ENCODE measurements at regions not wholly inside any gene's neighbourhood (a gene's known extent, or its start where the extent isn't known, plus 50 kb on each side); places are given as distances from the start of the nearest gene placed in this dataset.
A peak's percentile ranks its signal among the peaks of the same experiment; 100 is the strongest.

DNA sequence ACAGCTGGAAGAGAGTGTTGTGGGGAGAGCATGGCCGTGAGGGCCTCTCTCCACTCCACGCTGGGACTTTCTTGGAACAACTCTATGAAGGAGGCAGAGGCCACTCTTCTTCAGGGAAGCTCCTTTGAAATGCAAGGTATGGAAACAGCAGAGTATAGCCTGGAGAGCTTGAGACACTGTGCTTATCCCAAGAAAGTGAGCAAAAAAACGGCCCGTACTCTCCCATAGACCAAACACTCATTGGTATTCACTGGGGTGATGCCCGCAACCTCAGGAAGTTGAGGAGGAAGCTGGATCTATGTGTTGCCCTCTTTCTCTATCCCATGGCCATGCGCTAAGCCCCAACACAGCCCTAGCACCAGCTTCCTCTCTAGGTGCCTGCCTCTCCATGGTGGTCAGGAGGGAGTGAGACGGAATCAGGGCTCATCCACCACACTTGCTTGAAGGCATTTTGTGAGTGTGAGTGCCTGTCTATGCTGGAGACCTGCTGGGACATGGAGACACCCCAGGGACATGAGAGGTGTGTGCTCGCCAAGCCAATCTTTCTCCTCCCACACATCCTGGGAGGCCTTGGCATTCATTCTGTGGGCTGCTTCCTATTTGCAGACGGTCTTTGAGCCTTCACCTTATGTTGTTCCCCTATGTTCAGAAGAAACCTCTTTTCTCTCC is 616.6 kb downstream of the IRX1 start:
- Histone ChIP-seq H3K36me3 (no peaks in the 10 kb centered on the region), H3K9me3 (replicated peaks in 1 of 11) (peaks cover 0 to 10% (median 0%) of the 10 kb centered on the region in 11 experiments; a peak in 7 of 22 replicates), H3K9ac (no peak overlapping the region), H3K27ac (no peak overlapping the region), H3K4me1 (no peaks in the 10 kb centered on the region), H3K4me2 (no peak overlapping the region), H3K27me3 (no peaks in the 10 kb centered on the region), H4K20me1 (no peaks in the 10 kb centered on the region), H3K4me3 (no peak overlapping the region)
- no peak for TF ChIP-seq Cebpa-rat (IDR thresholded peaks at IDR 0.05)

DNA sequence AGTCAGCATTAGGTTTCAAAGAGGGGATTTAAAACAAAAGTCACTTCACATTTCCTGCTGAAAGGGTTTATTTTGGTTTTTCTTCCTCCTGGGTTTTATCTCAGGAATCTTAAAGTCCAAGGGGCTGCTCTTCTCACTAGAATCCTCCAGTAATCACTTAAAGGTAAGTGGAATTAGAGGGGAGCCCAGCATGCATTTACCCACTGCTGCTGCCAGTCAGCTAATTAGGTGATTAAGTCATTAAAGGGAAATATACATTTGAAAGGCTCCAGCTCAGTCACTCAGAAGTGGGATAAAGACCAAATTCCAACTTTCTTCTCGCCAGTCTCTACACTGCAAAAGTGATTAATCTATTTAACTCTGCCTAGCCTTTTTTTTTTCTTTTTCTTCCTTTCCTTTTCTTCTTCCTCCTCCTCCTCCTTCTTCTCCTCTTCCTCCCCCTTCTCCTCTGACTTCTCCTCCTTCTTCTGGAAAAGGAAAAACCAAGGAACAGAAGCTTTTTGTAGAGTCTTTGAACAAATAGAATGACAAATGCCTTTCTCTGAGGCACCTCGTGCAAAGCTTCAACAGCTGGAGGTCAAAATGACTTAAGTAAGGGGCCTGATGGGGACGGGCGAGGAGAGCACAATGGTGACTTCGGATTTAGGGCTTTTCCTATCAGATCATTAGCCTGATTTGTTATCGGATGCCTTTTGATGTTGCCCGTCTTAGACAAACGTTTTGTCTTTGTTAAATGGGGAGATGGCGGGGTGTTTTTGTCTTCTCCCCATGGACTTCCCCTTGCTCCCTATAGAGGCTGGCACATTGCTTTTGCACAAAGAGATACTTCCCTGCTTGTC is 617.6 kb downstream of the IRX1 start:
- H3K36me3 ChIP-seq: no peaks in the 10 kb centered on the region
- no peaks in the 10 kb centered on the region for H3K27me3 ChIP-seq
- H3K4me2 ChIP-seq: no peak overlapping the region
- no peak overlapping the region for H3K4me3 ChIP-seq
- no peak for TF ChIP-seq Cebpa-rat (IDR thresholded peaks at IDR 0.05)
- H3K9me3 ChIP-seq (replicated peaks in 1 of 11): peaks cover 0 to 1% (median 0%) of the 10 kb centered on the region in 11 experiments; a peak in 2 of 22 replicates
- no peaks in the 10 kb centered on the region for H4K20me1 ChIP-seq
- H3K9ac ChIP-seq: no peak overlapping the region
- H3K4me1 ChIP-seq: no peaks in the 10 kb centered on the region
- no peak overlapping the region for H3K27ac ChIP-seq

DNA sequence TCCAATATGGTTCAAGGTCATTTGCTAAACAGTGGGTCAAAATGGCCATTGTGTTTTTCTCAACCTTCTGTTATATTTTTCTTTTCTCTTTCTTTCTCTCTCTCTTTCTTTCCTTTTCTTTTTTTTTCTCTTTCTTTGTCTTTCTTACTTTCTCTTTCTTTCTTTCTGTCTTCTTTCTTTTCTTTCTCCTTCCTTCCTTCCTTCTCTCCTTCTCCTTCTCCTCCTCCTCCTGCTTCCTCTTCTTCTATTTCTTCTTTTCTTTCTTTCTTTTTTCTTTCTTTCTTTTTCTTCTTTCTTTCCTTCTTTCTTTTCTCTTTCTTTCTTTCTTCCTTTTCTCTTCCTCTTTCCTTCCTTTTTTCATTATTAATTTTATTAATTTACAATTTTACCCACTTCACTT is 619.5 kb downstream of the IRX1 start:
- Histone ChIP-seq H4K20me1 (no peaks in the 10 kb centered on the region), H3K9me3 (replicated peaks in 1 of 11) (peaks cover 0 to 4% (median 0%) of the 10 kb centered on the region in 11 experiments; a peak in 4 of 22 replicates), H3K4me3 (no peak overlapping the region), H3K4me1 (no peaks in the 10 kb centered on the region), H3K27me3 (no peaks in the 10 kb centered on the region), H3K4me2 (no peak overlapping the region), H3K27ac (no peak overlapping the region), H3K36me3 (no peaks in the 10 kb centered on the region), H3K9ac (no peak overlapping the region)
- TF ChIP-seq Cebpa-rat (IDR thresholded peaks at IDR 0.05): no peak

DNA sequence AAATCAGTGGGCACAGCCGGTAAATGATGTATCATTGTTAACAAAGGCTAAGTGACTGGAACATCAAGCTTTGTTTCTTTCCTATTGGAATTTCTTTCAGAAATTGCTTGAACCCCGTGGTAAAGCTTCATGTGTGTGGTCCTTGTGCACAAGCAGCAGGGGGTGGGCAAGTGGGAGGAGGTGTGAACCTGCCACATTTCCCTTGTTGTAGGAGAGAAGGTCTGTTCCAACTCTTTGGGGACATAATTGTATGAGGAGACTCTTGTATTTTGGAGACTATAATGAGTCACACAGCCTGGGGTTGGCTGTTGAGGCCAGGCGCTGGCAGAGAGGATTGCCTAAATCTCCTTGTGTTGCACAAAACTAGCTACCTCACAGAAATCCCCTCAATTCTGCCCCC is 620.5 kb downstream of the IRX1 start:
- H3K27me3 ChIP-seq: no peaks in the 10 kb centered on the region
- no peaks in the 10 kb centered on the region for H3K36me3 ChIP-seq
- H3K4me1 ChIP-seq: no peaks in the 10 kb centered on the region
- H3K9me3 ChIP-seq (replicated peaks in 1 of 11): peaks cover 0 to 4% (median 0%) of the 10 kb centered on the region in 11 experiments; a peak in 4 of 22 replicates
- H3K4me2 ChIP-seq: no peak overlapping the region
- TF ChIP-seq Cebpa-rat (IDR thresholded peaks at IDR 0.05): no peak
- H3K27ac ChIP-seq: no peak overlapping the region
- no peak overlapping the region for H3K4me3 ChIP-seq
- no peaks in the 10 kb centered on the region for H4K20me1 ChIP-seq
- H3K9ac ChIP-seq: no peak overlapping the region

DNA sequence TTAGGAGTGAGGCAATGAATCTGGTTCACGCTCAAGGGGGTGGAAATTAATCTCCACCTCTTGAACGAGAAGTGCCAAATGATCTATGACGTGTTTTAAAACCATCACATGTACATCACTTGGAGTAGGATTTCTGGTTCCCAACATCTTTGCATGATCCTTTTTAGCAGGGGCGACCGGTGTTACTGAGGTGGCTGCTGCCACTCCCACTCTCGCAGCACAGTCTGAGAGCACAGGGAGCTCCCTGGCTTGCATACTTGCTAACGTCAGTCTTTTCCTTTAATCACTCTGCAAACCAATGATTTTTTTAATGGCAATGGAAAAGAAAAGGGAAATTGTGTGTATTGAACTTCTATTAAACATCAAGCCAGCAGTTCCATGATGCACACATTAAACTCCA is 624.4 kb downstream of the IRX1 start:
- Histone ChIP-seq H3K9ac (no peak overlapping the region), H3K27ac (no peak overlapping the region)

DNA sequence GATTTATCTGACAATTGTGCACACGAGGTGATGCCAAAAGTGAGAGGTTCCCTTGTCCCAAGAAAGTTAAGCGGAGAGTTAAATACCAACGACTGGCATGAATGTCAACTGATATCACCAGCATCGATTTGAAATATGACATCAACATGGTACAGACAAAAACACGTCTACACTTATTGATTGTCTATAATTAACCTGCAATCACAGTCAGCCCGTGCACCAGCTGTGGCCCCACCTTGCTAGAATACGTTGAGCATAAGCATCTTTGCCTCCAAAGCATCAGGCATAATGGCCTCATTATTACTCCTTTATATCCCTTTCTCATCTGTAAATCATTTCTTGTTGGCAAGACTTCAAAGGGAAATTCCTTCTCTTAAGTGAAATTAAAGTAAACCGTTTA is 625.4 kb downstream of the IRX1 start:
- peaks cover 0 to 12% (median 4%) of the 10 kb centered on the region in 11 experiments; a peak in 8 of 22 replicates for H3K9me3 ChIP-seq (replicated peaks in 1 of 11)
- no peak overlapping the region for H3K9ac ChIP-seq
- H3K4me3 ChIP-seq: no peak overlapping the region
- H3K27ac ChIP-seq: no peak overlapping the region
- no peaks in the 10 kb centered on the region for H4K20me1 ChIP-seq
- no peaks in the 10 kb centered on the region for H3K27me3 ChIP-seq
- TF ChIP-seq Cebpa-rat (IDR thresholded peaks at IDR 0.05): no peak
- no peaks in the 10 kb centered on the region for H3K36me3 ChIP-seq
- H3K4me2 ChIP-seq: no peak overlapping the region
- H3K4me1 ChIP-seq: peaks cover 0 to 10% (median 8%) of the 10 kb centered on the region in 10 experiments; a peak in 10 of 20 replicates

More for the DNA sequence above, 624.4 kb downstream of the IRX1 start:
- Histone ChIP-seq H3K4me3 (no peak overlapping the region), H3K9me3 (replicated peaks in 1 of 11) (peaks cover 0 to 12% (median 4%) of the 10 kb centered on the region in 11 experiments; a peak in 8 of 22 replicates), H3K36me3 (no peaks in the 10 kb centered on the region), H3K27me3 (no peaks in the 10 kb centered on the region), H3K4me2 (no peak overlapping the region), H3K4me1 (peaks cover 0 to 10% (median 8%) of the 10 kb centered on the region in 10 experiments; a peak in 10 of 20 replicates), H4K20me1 (no peaks in the 10 kb centered on the region)
- no peak for TF ChIP-seq Cebpa-rat (IDR thresholded peaks at IDR 0.05)

DNA sequence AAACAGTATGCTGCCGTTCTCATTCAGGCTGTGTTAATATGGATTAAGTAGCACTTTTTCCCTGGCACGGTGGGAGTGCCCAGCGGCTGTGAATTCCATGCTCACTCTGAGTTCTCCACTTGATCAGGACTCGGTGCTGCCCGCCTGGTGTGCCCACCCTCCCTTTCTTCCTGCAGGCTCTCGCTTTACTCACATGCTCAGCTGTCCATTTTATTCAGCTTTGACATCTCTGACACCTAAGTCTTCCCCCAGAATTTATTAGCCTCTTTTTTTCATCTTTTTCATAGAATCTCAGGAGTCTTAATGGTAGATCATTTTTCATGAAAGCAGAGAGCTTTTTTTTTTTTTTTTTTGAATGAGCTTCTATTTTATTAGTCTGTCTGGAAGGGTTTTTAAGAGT is 626.5 kb downstream of the IRX1 start:
- no peak overlapping the region for H3K9ac ChIP-seq
- H3K27ac ChIP-seq: no peak overlapping the region
- no peak for TF ChIP-seq Cebpa-rat (IDR thresholded peaks at IDR 0.05)
- H4K20me1 ChIP-seq: no peaks in the 10 kb centered on the region
- H3K4me2 ChIP-seq: no peak overlapping the region
- no peaks in the 10 kb centered on the region for H3K27me3 ChIP-seq
- no peak overlapping the region for H3K4me3 ChIP-seq
- H3K4me1 ChIP-seq: peaks cover 0 to 10% (median 8%) of the 10 kb centered on the region in 10 experiments; a peak in 10 of 20 replicates
- peaks cover 0 to 12% (median 4%) of the 10 kb centered on the region in 11 experiments; a peak in 8 of 22 replicates for H3K9me3 ChIP-seq (replicated peaks in 1 of 11)
- no peaks in the 10 kb centered on the region for H3K36me3 ChIP-seq

DNA sequence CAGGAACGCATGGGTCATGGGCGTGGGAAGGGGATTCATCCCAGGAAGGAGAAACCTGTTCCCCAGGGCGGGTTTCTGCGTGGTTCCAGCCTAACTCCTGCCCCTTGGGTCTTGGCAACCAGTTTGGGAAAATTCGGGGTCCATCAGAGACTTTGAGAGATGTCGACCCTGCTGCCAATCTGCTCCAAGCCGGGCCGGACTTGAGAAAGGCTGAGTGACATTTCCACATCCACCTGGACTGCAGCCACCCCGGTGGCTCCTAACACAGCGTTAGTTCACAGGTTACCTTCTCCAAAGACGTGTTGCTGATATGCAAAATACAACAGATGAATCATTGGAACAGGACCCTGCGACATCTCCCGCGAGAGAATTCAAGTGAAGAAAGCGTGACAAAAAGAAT is 627.2 kb downstream of the IRX1 start:
- H3K27ac ChIP-seq: no peak overlapping the region
- TF ChIP-seq Cebpa-rat (IDR thresholded peaks at IDR 0.05): no peak
- peaks cover 0 to 10% (median 8%) of the 10 kb centered on the region in 10 experiments; a peak in 10 of 20 replicates for H3K4me1 ChIP-seq
- no peak overlapping the region for H3K4me3 ChIP-seq
- H3K36me3 ChIP-seq: no peaks in the 10 kb centered on the region
- H3K9ac ChIP-seq: no peak overlapping the region
- peaks cover 0 to 12% (median 4%) of the 10 kb centered on the region in 11 experiments; a peak in 8 of 22 replicates for H3K9me3 ChIP-seq (replicated peaks in 1 of 11)
- H3K4me2 ChIP-seq: peak overlapping the region in 7 of 11 experiments; percentile 18 to 42 (median 24); a peak in 10 of 22 replicates
- H4K20me1 ChIP-seq: no peaks in the 10 kb centered on the region
- no peaks in the 10 kb centered on the region for H3K27me3 ChIP-seq

DNA sequence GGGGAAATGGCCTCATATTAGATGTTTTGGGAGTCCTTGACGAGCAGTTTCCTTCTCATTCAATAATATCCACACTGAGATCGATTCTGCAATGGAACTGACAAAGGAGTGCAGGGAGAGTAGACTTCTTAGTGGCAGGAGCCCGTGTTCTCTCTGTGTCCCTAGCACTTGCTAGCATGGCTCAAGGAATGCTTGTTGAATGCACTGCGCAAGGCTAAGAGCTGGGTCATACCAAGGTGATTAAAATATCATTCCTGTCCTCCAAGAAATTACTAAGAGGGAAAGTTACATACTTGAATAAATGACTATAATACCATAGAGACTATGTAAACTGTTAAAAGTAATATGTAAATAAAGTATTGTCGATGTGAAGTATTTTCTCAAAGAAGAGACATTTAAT is 630.1 kb downstream of the IRX1 start:
- Histone ChIP-seq H3K4me1 (peaks cover 13 to 33% (median 30%) of the 10 kb centered on the region in 10 experiments), H3K4me2 (no peak overlapping the region), H3K4me3 (no peak overlapping the region), H3K36me3 (no peaks in the 10 kb centered on the region), H3K27me3 (no peaks in the 10 kb centered on the region), H3K27ac (no peak overlapping the region), H3K9ac (no peak overlapping the region), H4K20me1 (no peaks in the 10 kb centered on the region), H3K9me3 (replicated peaks in 1 of 11) (peaks cover 0 to 12% (median 0%) of the 10 kb centered on the region in 11 experiments; a peak in 7 of 22 replicates)
- no peak for TF ChIP-seq Cebpa-rat (IDR thresholded peaks at IDR 0.05)

Data from BLaER1 treated with 17β-estradiol and CSF1 and Interleukin-3, amounts not matched to agents 10 nM and 100 nM (cell line).